ENCODE measurements at regions not wholly inside any gene's neighbourhood (a gene's known extent, or its start where the extent isn't known, plus 50 kb on each side); places are given as distances from the start of the nearest gene placed in this dataset.
"Not testable (repeated sequence)": the region's sequence is repeated elsewhere in the genome, so short reads cannot be mapped to it uniquely, and the experiment has no call there.

GRCh38 chr12:127158385-127159061, 1108.4 kb upstream of the TMEM132C start:
- DNase-seq (ENCODE audit: extremely low read depth, low read depth, low spot score): no peak

- no peak for DNase-seq (ENCODE audit: extremely low read depth, low read depth, low spot score)
Measured at GRCh38 chr12:127161466-127161865, 1105.5 kb upstream of the TMEM132C start.

- no peak for DNase-seq (ENCODE audit: extremely low read depth, low read depth, low spot score)
Measured at GRCh38 chr12:127162307-127162706, 1104.7 kb upstream of the TMEM132C start.

DNA sequence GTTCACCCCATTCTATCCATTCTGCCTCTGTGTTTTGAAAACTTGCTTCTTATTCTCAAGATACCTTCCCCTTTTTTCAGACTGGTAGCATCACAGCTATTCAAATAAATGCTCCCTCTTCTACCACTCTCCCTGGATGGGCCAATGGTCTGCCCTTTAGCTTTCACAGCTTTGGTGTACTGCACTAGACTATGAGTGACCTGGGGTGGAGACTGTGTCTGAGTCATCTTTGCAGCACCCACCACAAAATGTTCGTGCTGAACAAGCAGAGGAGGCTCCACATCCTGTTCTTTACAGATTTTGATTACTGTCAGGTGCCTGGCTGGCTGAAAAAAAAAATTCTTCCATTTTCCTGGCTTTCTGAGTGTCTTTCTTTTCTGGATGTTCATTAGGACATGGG, 1104.1 kb upstream of the TMEM132C start:
- DNase-seq (ENCODE audit: extremely low read depth, low read depth, low spot score): no peak

DNA sequence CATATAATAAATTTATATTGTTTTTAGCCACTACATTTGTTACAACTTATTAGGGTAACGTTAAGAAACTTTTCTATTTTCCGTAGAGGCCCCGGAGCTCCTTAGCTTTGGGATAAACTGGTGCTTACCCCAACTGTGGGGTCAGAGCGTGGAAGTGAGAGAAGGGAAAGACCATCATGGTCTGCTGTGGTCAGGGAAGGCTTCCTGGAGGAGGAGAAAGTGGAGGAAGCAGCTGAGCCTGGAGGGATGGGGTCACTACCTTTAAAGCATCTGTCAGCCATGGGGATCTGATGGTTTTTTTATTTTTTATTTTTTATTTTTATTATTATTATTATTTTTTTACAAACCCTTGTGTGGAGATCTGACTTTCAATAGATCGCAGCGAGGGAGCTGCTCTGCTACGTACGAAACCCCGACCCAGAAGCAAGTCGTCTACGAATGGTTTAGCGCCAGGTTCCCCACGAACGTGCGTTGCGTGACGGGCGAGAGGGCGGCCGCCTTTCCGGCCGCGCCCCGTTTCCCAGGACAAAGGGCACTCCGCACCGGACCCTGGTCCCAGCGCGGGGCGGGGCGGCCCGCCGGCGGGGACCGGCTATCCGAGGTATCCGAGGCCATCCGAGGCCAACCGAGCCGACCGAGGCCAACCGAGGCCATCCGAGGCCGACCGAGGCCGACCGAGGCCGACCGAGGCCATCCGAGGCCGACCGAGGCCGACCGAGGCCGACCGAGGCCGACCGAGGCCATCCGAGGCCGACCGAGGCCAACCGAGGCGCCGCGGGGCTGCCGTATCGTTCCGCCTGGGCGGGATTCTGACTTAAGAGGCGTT, 1101.2 kb upstream of the TMEM132C start:
- DNase-seq (ENCODE audit: extremely low read depth, low read depth, low spot score): no peak

DNA sequence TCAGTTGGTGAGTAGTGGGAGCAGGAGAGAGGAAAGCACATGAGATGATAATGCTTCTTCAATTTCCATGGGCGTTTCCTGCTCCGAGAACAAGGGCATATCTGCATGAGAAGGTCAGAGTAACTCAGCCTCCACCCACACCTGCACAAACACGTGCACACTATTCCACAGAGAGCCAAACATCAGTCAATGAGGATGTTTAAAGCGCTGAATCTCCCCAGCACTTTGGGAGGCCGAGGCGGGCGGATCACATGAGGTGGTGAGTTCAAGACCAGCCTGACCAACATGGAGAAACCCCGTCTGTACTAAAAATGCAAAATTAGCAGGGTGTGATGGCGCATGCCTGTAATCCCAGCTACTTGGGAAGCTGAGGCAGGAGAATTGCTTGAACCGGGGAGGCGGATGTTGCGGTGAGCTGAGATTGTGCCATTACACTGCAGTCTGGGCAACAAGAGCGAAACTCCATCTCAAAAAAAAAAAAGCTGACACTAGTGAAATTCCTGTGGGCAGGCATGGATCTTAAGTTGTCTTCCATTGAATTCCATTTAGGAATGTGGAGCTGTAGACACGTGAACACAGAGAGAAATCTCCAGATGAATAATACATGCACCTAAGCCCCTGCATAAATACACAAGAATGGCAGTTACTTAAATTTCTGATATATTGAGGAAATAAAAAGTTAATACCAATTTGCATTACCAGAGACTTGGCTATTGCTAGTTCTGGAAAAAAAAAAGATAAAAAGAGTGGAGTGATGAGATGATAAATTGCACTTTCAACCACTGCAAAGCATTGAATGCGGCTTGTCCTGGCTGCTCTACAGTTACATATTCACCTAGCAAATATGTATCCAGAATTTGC, 1097.4 kb upstream of the TMEM132C start:
- DNase-seq (ENCODE audit: extremely low read depth, low read depth, low spot score): no peak

- no peak for DNase-seq (ENCODE audit: extremely low read depth, low read depth, low spot score)
Measured at GRCh38 chr12:127170226-127171180, 1096.5 kb upstream of the TMEM132C start.

DNA sequence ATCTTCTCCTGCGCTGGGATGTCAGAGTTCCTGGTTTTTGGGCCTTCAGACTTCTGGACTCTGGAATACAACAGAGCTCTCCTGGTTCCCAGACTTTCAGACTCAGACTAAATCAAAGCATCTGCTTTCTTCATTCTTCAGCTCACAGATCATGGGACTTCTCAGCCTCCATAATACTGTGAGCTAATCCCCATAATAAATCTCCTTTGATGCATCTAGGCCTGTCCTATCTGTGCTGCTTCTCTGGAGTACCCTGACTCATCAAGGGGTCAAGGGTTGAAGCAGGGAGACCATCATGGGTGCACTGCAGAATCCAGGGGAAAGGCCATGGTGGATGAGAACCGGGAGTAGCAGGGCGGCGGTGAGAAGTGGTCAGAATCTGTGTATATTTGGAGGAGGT, 1094.1 kb upstream of the TMEM132C start:
- DNase-seq (ENCODE audit: extremely low read depth, low read depth, low spot score): no peak

GRCh38 chr12:127173971-127174370, 1093.0 kb upstream of the TMEM132C start:
- DNase-seq (ENCODE audit: extremely low read depth, low read depth, low spot score): not testable (repeated sequence)

- no peak for DNase-seq (ENCODE audit: extremely low read depth, low read depth, low spot score)
Measured at GRCh38 chr12:127174881-127175280, 1092.1 kb upstream of the TMEM132C start.

DNA sequence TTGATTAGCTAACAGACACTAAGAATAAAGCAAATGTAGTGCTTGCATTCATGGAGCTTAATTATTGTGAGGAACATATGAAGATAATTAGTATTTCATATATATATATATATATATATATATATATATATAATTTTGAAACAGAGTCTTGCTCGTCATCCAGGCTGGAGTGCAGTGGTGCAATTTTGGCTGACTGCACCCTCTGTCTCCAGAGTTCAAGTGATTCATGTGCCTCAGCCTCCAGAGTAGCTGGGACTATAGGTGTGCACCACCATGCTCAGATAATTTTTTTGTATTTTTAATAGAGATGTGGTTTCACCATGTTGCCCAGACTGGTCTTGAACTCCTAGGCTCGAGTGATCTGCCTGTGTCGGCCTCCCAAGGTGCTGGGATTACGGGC, 1091.6 kb upstream of the TMEM132C start:
- no peak for DNase-seq (ENCODE audit: extremely low read depth, low read depth, low spot score)

- no peak for DNase-seq (ENCODE audit: extremely low read depth, low read depth, low spot score)
Measured at GRCh38 chr12:127176804-127177203, 1090.2 kb upstream of the TMEM132C start.

GRCh38 chr12:127178052-127178451, 1088.9 kb upstream of the TMEM132C start:
- DNase-seq (ENCODE audit: extremely low read depth, low read depth, low spot score): no peak

DNA sequence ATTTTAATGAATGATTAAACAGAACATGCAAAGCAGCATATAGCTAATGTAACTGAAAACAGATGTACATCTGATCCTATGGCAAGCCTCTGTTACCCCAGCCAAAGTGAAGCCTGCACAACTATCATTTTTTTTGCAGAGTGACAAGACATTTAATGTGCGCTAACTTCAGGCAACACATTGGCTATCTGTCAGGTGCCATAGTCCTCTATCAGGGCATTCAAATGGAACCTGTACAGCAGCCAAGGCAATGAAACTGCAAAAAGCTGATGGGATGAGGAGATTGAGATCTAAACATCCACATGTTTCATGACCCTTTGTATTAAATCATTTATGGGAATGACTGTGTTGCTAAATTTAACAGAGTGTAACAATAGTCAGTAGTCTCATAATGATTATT, 1088.5 kb upstream of the TMEM132C start:
- DNase-seq (ENCODE audit: extremely low read depth, low read depth, low spot score): no peak

- DNase-seq (ENCODE audit: extremely low read depth, low read depth, low spot score): no peak
Measured at GRCh38 chr12:127179176-127179575, 1087.8 kb upstream of the TMEM132C start.

- no peak for DNase-seq (ENCODE audit: extremely low read depth, low read depth, low spot score)
Measured at GRCh38 chr12:127182018-127182417, 1085.0 kb upstream of the TMEM132C start.

GRCh38 chr12:127189992-127190391, 1077.0 kb upstream of the TMEM132C start:
- no peak for DNase-seq (ENCODE audit: extremely low read depth, low read depth, low spot score)

DNA sequence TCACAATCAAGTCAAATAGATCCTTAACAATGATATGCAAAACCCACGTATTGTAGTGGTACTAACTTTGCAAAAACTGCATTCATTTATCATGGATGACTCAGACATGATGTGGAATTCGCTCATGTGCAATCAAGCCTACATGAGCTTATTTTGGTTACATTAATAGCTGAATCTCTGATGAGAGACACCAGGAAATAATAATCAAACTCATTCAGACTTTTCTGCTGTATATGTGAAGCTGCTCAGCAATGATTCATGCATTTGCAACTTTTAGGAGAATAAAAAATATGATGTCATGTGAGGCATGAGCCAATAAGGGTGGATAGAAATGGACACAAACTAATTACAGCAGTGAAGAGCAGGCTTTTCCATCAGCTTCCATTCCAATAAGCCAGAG, 1075.8 kb upstream of the TMEM132C start:
- no peak for DNase-seq (ENCODE audit: extremely low read depth, low read depth, low spot score)

DNA sequence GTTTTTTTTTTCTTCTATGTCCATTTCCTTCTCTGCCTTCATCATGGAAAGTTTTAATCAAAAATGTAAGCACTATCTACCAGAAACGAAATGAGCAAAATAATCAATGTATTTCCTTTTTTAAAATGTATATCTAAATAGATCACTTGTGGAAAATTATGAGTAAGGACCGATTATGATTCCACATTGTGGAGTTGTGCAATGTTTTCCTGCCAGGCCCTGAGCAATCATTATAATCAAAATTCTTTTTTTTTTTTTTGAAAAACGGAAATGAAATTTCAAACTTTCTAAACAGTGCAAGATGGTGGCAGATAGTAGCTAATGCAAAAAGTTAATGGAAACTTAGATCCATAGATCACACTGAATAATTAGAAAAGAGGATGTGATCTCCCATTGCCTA, 1074.6 kb upstream of the TMEM132C start:
- DNase-seq (ENCODE audit: extremely low read depth, low read depth, low spot score): no peak

DNA sequence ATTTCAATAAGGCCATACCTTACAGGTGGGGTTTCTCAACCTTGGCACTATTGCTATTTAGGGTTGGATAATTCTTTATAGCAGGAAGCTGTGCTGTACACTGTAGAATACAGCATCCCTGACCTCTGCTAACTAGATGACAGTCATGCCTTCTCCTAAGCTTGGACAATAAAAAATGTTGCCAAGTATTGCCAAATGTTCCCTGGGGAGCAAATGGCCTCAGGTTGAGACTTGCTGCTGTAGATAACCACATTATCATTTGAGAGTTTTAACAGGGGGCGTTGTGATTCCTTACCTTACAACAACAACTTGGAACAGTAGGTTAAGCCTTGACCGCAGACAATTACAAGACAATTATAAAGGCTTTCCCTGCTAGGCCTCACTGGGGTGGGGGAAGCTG, 1073.6 kb upstream of the TMEM132C start:
- no peak for DNase-seq (ENCODE audit: extremely low read depth, low read depth, low spot score)

Measured in glomerular endothelial cell (primary cell).